IMR-90 (cell line): ENCODE measurements at regions not wholly inside any gene's neighbourhood (a gene's known extent, or its start where the extent isn't known, plus 50 kb on each side); places are given as distances from the start of the nearest gene placed in this dataset.
"Not testable (repeated sequence)": the region's sequence is repeated elsewhere in the genome, so short reads cannot be mapped to it uniquely, and the experiment has no call there.

Experiments used
- BHLHE40 ChIP-seq: fragments of 150-350 bp; IDR thresholded peaks from 2 replicates; pipeline ENCODE4 v1.6.1; 2016; ENCODE audit warnings: mild to moderate bottlenecking, low read depth, low read length
- CEBPB ChIP-seq: IDR thresholded peaks from 2 replicates; pipeline ENCODE4 v1.6.1; 2012; ENCODE audit warnings: low read depth, low read length, improper control_type of control experiment
- CTCF ChIP-seq: conservative IDR thresholded peaks from 2 replicates; pipeline ENCODE4 v1.5.1; 2012; ENCODE audit warnings: mild to moderate bottlenecking, low read depth, low read length, improper control_type of control experiment
- FOS ChIP-seq: fragments of 150-350 bp; IDR thresholded peaks from 2 replicates; pipeline ENCODE4 v1.6.1; 2016; ENCODE audit warnings: low read depth, low read length
- MXI1 ChIP-seq: IDR thresholded peaks from 2 replicates; pipeline ENCODE4 v1.6.1; 2012; ENCODE audit warnings: low read depth, mild to moderate bottlenecking, low read length, moderate library complexity, borderline replicate concordance
- POLR2A ChIP-seq: IDR thresholded peaks from 2 replicates; pipeline ENCODE4 v1.6.1; 2012; ENCODE audit warnings: mild to moderate bottlenecking, low read depth, low read length
- RAD21 ChIP-seq: IDR thresholded peaks from 2 replicates; pipeline ENCODE4 v1.6.1; 2012; ENCODE audit warnings: low read length, improper control_type of control experiment
- RCOR1 ChIP-seq: IDR thresholded peaks from 2 replicates; pipeline ENCODE4 v1.6.1; 2012; ENCODE audit warnings: mild to moderate bottlenecking, low read length, improper control_type of control experiment; ENCODE audit not compliant: insufficient replicate concordance
- RFX5 ChIP-seq: IDR thresholded peaks from 2 replicates; pipeline ENCODE4 v1.8.0; 2012; ENCODE audit warnings: low read depth, mild to moderate bottlenecking, low read length, moderate library complexity
- SMC3 ChIP-seq: fragments of 150-350 bp; IDR thresholded peaks from 2 replicates; pipeline ENCODE4 v1.6.1; 2016; ENCODE audit warnings: low read depth, mild to moderate bottlenecking, antibody characterized with exemption, low read length, moderate library complexity
- USF2 ChIP-seq: fragments of 150-350 bp; IDR thresholded peaks from 2 replicates; pipeline ENCODE4 v1.6.1; 2017; ENCODE audit warnings: mild to moderate bottlenecking, antibody characterized with exemption, low read length, low read depth

- not testable (repeated sequence) for TF ChIP-seq CTCF, BHLHE40, RCOR1, MXI1, CEBPB, FOS, POLR2A, RAD21, SMC3, RFX5, USF2
Measured at GRCh38 chr18:65582094-65582493, 168.7 kb upstream of the CDH7 start.
